ENCODE measurements at regions not wholly inside any gene's neighbourhood (a gene's known extent, or its start where the extent isn't known, plus 50 kb on each side); places are given as distances from the start of the nearest gene placed in this dataset.

DNA sequence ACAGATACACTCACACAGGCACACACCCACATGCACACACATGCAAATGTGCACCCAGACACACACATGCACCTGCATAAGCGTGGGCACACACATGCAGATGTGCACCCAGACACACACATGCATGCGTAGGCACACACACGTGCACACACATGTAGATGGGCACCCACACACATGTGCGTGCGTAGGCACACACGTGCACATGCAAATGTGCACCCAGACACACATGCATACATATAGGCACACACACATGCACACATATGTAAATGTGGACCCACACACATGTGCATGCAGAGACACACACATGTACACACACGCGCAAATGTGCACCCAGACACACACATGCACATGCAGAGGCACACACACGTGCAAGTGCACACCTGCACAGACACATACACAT is 60.3 kb downstream of the MRM1 start (continued):
- no peak for TF ChIP-seq REST (IDR thresholded peaks at IDR 0.05; ENCODE audit: unreplicated experiment)

GRCh38 chr17:36665417-36665816 is 64.0 kb downstream of the MRM1 start:
- ATAC-seq, result peak; percentile 43; the same call in 2 of the 3 replicates
- Histone ChIP-seq H3K79me2 (replicated peaks; ENCODE audit: insufficient read depth) (no peaks in the 10 kb centered on the region), H4K20me1 (replicated peaks; ENCODE audit: insufficient read depth) (no peaks in the 10 kb centered on the region), H3K27me3 (ENCODE audit: insufficient read depth) (no peaks in the 10 kb centered on the region), H2AFZ (no peak overlapping the region), H3K27ac (ENCODE audit: low read depth) (no peak overlapping the region), H3K4me1 (ENCODE audit: insufficient read depth) (no peaks in the 10 kb centered on the region), H3F3A (replicated peaks; ENCODE audit: low read depth) (no peaks in the 10 kb centered on the region), H3K4me3 (no peak overlapping the region), H3K4me2 (no peak overlapping the region), H3K9me2 (ENCODE audit: insufficient read depth) (no peaks in the 10 kb centered on the region), H3K36me3 (ENCODE audit: insufficient read depth) (no peaks in the 10 kb centered on the region)
- Mint-ChIP-seq H3K36me3 (ENCODE audit: low read depth) (no peaks in the 10 kb centered on the region), H3K9me3 (no peaks in the 10 kb centered on the region), H3K4me3 (no peak overlapping the region), H3K4me1 (peaks cover 4% of the 10 kb centered on the region; the same call in 1 of the 3 replicates), H3K27me3 (ENCODE audit: insufficient read depth, low read depth, poor library complexity) (peaks cover 8% of the 10 kb centered on the region), H3K27ac (peak overlapping the region; percentile 28; the same call in 1 of the 2 replicates)
- DNase-seq (ENCODE audit: low spot score), result no peak
- TF ChIP-seq, protein P1, sequence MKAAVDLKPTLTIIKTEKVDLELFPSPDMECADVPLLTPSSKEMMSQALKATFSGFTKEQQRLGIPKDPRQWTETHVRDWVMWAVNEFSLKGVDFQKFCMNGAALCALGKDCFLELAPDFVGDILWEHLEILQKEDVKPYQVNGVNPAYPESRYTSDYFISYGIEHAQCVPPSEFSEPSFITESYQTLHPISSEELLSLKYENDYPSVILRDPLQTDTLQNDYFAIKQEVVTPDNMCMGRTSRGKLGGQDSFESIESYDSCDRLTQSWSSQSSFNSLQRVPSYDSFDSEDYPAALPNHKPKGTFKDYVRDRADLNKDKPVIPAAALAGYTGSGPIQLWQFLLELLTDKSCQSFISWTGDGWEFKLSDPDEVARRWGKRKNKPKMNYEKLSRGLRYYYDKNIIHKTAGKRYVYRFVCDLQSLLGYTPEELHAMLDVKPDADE (IDR thresholded peaks at IDR 0.05), result no peak
- TF ChIP-seq ZNF331 (CRISPR knock-in tag; IDR thresholded peaks at IDR 0.05; ENCODE audit: low read depth) (no peak), JUNB (IDR thresholded peaks at IDR 0.05; ENCODE audit: unreplicated experiment) (no peak), NANOG (IDR thresholded peaks at IDR 0.05; ENCODE audit: borderline replicate concordance) (no peak), ZNF462 (CRISPR knock-in tag; IDR thresholded peaks at IDR 0.05) (no peak), CREB1 (CRISPR knock-in tag; IDR thresholded peaks at IDR 0.05; ENCODE audit: low read depth) (no peak), REST (IDR thresholded peaks at IDR 0.05; ENCODE audit: unreplicated experiment) (no peak), POLR2AphosphoS5 (IDR thresholded peaks at IDR 0.05; ENCODE audit: low read depth) (no peak)
- TF ChIP-seq, protein P2, sequence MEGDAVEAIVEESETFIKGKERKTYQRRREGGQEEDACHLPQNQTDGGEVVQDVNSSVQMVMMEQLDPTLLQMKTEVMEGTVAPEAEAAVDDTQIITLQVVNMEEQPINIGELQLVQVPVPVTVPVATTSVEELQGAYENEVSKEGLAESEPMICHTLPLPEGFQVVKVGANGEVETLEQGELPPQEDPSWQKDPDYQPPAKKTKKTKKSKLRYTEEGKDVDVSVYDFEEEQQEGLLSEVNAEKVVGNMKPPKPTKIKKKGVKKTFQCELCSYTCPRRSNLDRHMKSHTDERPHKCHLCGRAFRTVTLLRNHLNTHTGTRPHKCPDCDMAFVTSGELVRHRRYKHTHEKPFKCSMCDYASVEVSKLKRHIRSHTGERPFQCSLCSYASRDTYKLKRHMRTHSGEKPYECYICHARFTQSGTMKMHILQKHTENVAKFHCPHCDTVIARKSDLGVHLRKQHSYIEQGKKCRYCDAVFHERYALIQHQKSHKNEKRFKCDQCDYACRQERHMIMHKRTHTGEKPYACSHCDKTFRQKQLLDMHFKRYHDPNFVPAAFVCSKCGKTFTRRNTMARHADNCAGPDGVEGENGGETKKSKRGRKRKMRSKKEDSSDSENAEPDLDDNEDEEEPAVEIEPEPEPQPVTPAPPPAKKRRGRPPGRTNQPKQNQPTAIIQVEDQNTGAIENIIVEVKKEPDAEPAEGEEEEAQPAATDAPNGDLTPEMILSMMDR (conservative IDR thresholded peaks at IDR 0.05; ENCODE audit: low read depth in 2 of 2), result no peak

All from GM23338 (cell line).